Panc1 (cell line): ENCODE measurements at regions not wholly inside any gene's neighbourhood (a gene's known extent, or its start where the extent isn't known, plus 50 kb on each side); places are given as distances from the start of the nearest gene placed in this dataset.

Experiments
- ATAC-seq: fragments of 200-7000 bp; cut with Tn5 transposase; 2 replicates; pipeline ENCODE4 v1.9.1; 2020; ENCODE audit warnings: mild to moderate bottlenecking, moderate library complexity
- BruUV-seq: library from RNA; stranded (reverse); fragments of 400-500 nt; replicated peaks from 2 replicates; lab custom pipeline; 2021; lab: Mats Ljungman, UMichigan
- CTCF ChIA-PET: fragments of 300-600 bp; sonication (Branson Sonifier 250); formaldehyde crosslinking; loops from one replicate; lab custom pipeline; 2022; ENCODE audit warnings: antibody characterized with exemption; lab: Charles Lee
- POLR2A ChIA-PET: fragments of 300-600 bp; sonication (Branson Sonifier 250); formaldehyde crosslinking; loops from one replicate; lab custom pipeline; 2022; ENCODE audit warnings: antibody characterized with exemption; lab: Charles Lee
- DNase-seq: peaks from one replicate; pipeline ENCODE4 v3.0.0-alpha.2; 2010; ENCODE audit warnings: low read depth, low spot score
- H3K27ac ChIP-seq: 2 replicates; pipeline ENCODE4 v1.5.1; 2011; ENCODE audit warnings: mild to moderate bottlenecking, low read length, inconsistent platforms
- H3K27me3 ChIP-seq: fragments of 200-500 bp; sonication (Bioruptor generic); 2 replicates; pipeline ENCODE4 v1.6.0; 2014; ENCODE audit warnings: low read length, inconsistent platforms; ENCODE audit not compliant: control insufficient read depth, insufficient read depth
- H3K36me3 ChIP-seq: fragments of 200-500 bp; sonication (Bioruptor generic); 2 replicates; pipeline ENCODE4 v1.5.1; 2014; ENCODE audit warnings: inconsistent platforms, mild to moderate bottlenecking, low read length, moderate library complexity; ENCODE audit not compliant: control insufficient read depth, insufficient read depth
- H3K4me1 ChIP-seq: 2 replicates; pipeline ENCODE4 v1.5.1; 2011; ENCODE audit warnings: inconsistent platforms, mild to moderate bottlenecking, low read length, moderate library complexity; ENCODE audit not compliant: control insufficient read depth, insufficient read depth
- H3K4me3 ChIP-seq, 2 experiments: 2 replicates each; pipeline ENCODE4 v1.5.1; 2011 to 2012; ENCODE audit warnings: low read depth in 2 of 2, low read length in 2 of 2, mild to moderate bottlenecking in 2 of 2, inconsistent platforms in 1 of 2, moderate library complexity in 1 of 2
- H3K9me3 ChIP-seq: fragments of 200-500 bp; sonication (Bioruptor generic); 2 replicates; pipeline ENCODE4 v1.5.1; 2014; ENCODE audit warnings: low read depth, mild to moderate bottlenecking, inconsistent platforms, low read length, moderate library complexity; ENCODE audit not compliant: control insufficient read depth, insufficient read depth
- POLR2AphosphoS5 ChIP-seq: IDR thresholded peaks from 2 replicates; pipeline ENCODE4 v1.6.1; 2012; ENCODE audit warnings: mild to moderate bottlenecking, low read depth, low read length, moderate library complexity
- SIN3A ChIP-seq: IDR thresholded peaks from 2 replicates; pipeline ENCODE4 v1.6.1; 2012; ENCODE audit warnings: low read depth, mild to moderate bottlenecking, low read length, moderate library complexity, borderline replicate concordance; ENCODE audit not compliant: insufficient read depth
- TCF7L2 ChIP-seq: IDR thresholded peaks from 2 replicates; pipeline ENCODE4 v1.6.1; 2011; ENCODE audit warnings: mild to moderate bottlenecking, low read depth, low read length, inconsistent platforms
- in situ Hi-C: cut with HindIII; loops from 2 replicates; pipeline ENCODE4 v1.10.0; 2016; ENCODE audit warnings: low sequenced_read_pairs, low pct_unique_long_range_greater_than_20kb
- intact Hi-C: fragments of 100-400 bp; cut with micrococcal nuclease; formaldehyde crosslinking; loops from one replicate; pipeline ENCODE4 v1.10.0; 2022; ENCODE audit not compliant: unreplicated experiment
- TF ChIP-seq, protein P1 (sequence below): fragments of 450-650 bp; IDR thresholded peaks from 2 replicates; pipeline ENCODE4 v1.5.1; 2017; ENCODE audit warnings: mild to moderate bottlenecking
- TF ChIP-seq, protein P2 (sequence below), 2 experiments: IDR thresholded peaks; 2 replicates each; pipeline ENCODE4 v1.6.1; 2011 to 2012; ENCODE audit warnings: low read depth in 2 of 2, control low read depth in 1 of 2, low read length in 1 of 2, mild to moderate bottlenecking in 1 of 2, moderate library complexity in 1 of 2; ENCODE audit not compliant: insufficient read depth in 1 of 2

- peak overlapping the region; percentile 100 for H3K27ac ChIP-seq
- intact Hi-C loops (loop anchor here (2.0 to 5.0 kb wide), 3 partner anchors 45 to 106 kb away; partner anchors contain the start of gene TRIO), in situ Hi-C loops (no loop called here)
- H3K27me3 ChIP-seq, result no peaks in the 10 kb centered on the region
- peak overlapping the region in 1 of 2 experiments; percentile 35; a peak in 2 of 4 replicates for H3K4me3 ChIP-seq
- TF ChIP-seq, protein P1, sequence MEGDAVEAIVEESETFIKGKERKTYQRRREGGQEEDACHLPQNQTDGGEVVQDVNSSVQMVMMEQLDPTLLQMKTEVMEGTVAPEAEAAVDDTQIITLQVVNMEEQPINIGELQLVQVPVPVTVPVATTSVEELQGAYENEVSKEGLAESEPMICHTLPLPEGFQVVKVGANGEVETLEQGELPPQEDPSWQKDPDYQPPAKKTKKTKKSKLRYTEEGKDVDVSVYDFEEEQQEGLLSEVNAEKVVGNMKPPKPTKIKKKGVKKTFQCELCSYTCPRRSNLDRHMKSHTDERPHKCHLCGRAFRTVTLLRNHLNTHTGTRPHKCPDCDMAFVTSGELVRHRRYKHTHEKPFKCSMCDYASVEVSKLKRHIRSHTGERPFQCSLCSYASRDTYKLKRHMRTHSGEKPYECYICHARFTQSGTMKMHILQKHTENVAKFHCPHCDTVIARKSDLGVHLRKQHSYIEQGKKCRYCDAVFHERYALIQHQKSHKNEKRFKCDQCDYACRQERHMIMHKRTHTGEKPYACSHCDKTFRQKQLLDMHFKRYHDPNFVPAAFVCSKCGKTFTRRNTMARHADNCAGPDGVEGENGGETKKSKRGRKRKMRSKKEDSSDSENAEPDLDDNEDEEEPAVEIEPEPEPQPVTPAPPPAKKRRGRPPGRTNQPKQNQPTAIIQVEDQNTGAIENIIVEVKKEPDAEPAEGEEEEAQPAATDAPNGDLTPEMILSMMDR, result no peak
- no peak for TF ChIP-seq SIN3A
- no peak for TF ChIP-seq POLR2AphosphoS5
- TF ChIP-seq, protein P2, sequence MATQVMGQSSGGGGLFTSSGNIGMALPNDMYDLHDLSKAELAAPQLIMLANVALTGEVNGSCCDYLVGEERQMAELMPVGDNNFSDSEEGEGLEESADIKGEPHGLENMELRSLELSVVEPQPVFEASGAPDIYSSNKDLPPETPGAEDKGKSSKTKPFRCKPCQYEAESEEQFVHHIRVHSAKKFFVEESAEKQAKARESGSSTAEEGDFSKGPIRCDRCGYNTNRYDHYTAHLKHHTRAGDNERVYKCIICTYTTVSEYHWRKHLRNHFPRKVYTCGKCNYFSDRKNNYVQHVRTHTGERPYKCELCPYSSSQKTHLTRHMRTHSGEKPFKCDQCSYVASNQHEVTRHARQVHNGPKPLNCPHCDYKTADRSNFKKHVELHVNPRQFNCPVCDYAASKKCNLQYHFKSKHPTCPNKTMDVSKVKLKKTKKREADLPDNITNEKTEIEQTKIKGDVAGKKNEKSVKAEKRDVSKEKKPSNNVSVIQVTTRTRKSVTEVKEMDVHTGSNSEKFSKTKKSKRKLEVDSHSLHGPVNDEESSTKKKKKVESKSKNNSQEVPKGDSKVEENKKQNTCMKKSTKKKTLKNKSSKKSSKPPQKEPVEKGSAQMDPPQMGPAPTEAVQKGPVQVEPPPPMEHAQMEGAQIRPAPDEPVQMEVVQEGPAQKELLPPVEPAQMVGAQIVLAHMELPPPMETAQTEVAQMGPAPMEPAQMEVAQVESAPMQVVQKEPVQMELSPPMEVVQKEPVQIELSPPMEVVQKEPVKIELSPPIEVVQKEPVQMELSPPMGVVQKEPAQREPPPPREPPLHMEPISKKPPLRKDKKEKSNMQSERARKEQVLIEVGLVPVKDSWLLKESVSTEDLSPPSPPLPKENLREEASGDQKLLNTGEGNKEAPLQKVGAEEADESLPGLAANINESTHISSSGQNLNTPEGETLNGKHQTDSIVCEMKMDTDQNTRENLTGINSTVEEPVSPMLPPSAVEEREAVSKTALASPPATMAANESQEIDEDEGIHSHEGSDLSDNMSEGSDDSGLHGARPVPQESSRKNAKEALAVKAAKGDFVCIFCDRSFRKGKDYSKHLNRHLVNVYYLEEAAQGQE (IDR thresholded peaks at IDR 0.05; ENCODE audit: insufficient read depth in 1 of 2, low read depth in 2 of 2, low read length in 1 of 2), result no peak
- TF ChIP-seq TCF7L2, result no peak
- ATAC-seq (no peak), DNase-seq (peak; percentile 65)
- POLR2A ChIA-PET, result interaction anchor here (1.1 to 2.0 kb wide), 6 partner anchors 25 to 139 kb away, joined by 3 to 14 read pairs (median 9); no protein-coding TSS in a partner anchor
- BruUV-seq, result TSS peak; percentile 96
- H3K4me1 ChIP-seq, result peaks cover 58% of the 10 kb centered on the region
- H3K9me3 ChIP-seq, result peaks cover 11% of the 10 kb centered on the region; the same call in 1 of the 2 replicates
- CTCF ChIA-PET, result no interaction called here
- no peaks in the 10 kb centered on the region for H3K36me3 ChIP-seq
Observed at GRCh38 chr5:14036947-14037346, 92.5 kb upstream of the DNAH5 start.

DNA sequence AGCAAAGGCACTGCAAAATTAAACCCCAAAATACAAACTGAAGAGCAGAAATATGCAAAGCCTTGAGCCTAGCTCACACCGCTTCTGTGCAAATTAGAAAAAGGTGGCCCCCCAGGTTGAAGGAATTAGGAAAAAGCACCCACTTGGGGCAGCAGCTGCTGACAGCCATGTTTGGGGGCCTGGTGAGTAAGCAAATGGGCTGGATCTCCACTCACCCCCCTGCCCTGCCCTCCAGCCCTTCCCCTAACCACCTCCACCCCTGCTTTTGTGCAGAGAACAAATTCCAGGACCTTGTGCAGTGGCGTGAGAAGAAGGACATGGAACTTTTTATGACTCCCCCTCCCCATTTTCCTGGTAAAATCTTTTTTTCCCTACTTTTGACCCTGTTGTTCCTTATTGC is 92.0 kb upstream of the DNAH5 start:
- peak; percentile 57 for ATAC-seq
- Histone ChIP-seq H3K4me1 (peaks cover 58% of the 10 kb centered on the region), H3K9me3 (peaks cover 8% of the 10 kb centered on the region; the same call in 1 of the 2 replicates), H3K27ac (peak overlapping the region; percentile 100), H3K27me3 (no peaks in the 10 kb centered on the region), H3K36me3 (no peaks in the 10 kb centered on the region), H3K4me3 (peak overlapping the region; percentile 10 to 35; a peak in 3 of 4 replicates)
- CTCF ChIA-PET, result no interaction called here
- intact Hi-C loops, result loop anchor here (2.0 to 5.0 kb wide), 3 partner anchors 44 to 106 kb away; partner anchors contain the start of gene TRIO
- TF ChIP-seq, protein P2 (IDR thresholded peaks at IDR 0.05; ENCODE audit: insufficient read depth in 1 of 2, low read depth in 2 of 2, low read length in 1 of 2), result no peak
- no peak for TF ChIP-seq POLR2AphosphoS5
- TF ChIP-seq SIN3A, result no peak
- TF ChIP-seq, protein P1, result no peak
- no TSS peak for BruUV-seq
- POLR2A ChIA-PET, result interaction anchor here (1.1 to 2.0 kb wide), 2 partner anchors 25 to 139 kb away, joined by 4 to 14 read pairs; no protein-coding TSS in a partner anchor
- in situ Hi-C loops, result no loop called here
- DNase-seq, result no peak
